NCI-H2196 treated with DMSO at 0.1 percent for 48 hours (cell line): ENCODE measurements at regions not wholly inside any gene's neighbourhood (a gene's known extent, or its start where the extent isn't known, plus 50 kb on each side); places are given as distances from the start of the nearest gene placed in this dataset.

Experiments
- DNase-seq: peaks from one replicate; lab custom pipeline; 2025; ENCODE audit not compliant: unreplicated experiment; lab: John Stamatoyannopoulos, UW

- DNase-seq = no peak
Observed at GRCh38 chr16:74100395-74101326, 196.0 kb upstream of the PSMD7 start.

GRCh38 chr16:74099530-74099929, 197.1 kb upstream of the PSMD7 start:
- DNase-seq = no peak

GRCh38 chr16:74094962-74095361, 201.7 kb upstream of the PSMD7 start:
- no peak for DNase-seq

- DNase-seq = no peak
Observed at GRCh38 chr16:74094514-74094913, 202.1 kb upstream of the PSMD7 start.

- no peak for DNase-seq
Observed at GRCh38 chr16:74092336-74092735, 204.3 kb upstream of the PSMD7 start.

GRCh38 chr16:74090871-74091270, 205.7 kb upstream of the PSMD7 start:
- DNase-seq = no peak

- no peak for DNase-seq
Observed at GRCh38 chr16:74083541-74083940, 213.1 kb upstream of the PSMD7 start.

GRCh38 chr16:74080311-74080710, 216.3 kb upstream of the PSMD7 start:
- DNase-seq = no peak

GRCh38 chr16:74079232-74079586, 217.4 kb upstream of the PSMD7 start:
- DNase-seq = no peak

GRCh38 chr16:74078511-74079231, 217.9 kb upstream of the PSMD7 start:
- DNase-seq = no peak

GRCh38 chr16:74076568-74076967, 220.0 kb upstream of the PSMD7 start:
- no peak for DNase-seq

GRCh38 chr16:74075393-74075792, 221.2 kb upstream of the PSMD7 start:
- DNase-seq = no peak

GRCh38 chr16:74073456-74073855, 223.2 kb upstream of the PSMD7 start:
- no peak for DNase-seq

- no peak for DNase-seq
Observed at GRCh38 chr16:74071996-74072535, 224.5 kb upstream of the PSMD7 start.

GRCh38 chr16:74070237-74070636, 226.4 kb upstream of the PSMD7 start:
- DNase-seq = no peak

- no peak for DNase-seq
Observed at GRCh38 chr16:74064120-74064735, 232.4 kb upstream of the PSMD7 start.

GRCh38 chr16:74053826-74054225, 242.8 kb upstream of the PSMD7 start:
- no peak for DNase-seq

GRCh38 chr16:74053312-74053711, 243.3 kb upstream of the PSMD7 start:
- DNase-seq = no peak

- DNase-seq = no peak
Observed at GRCh38 chr16:74052016-74052415, 244.6 kb upstream of the PSMD7 start.

- DNase-seq = no peak
Observed at GRCh38 chr16:74049027-74049426, 247.6 kb upstream of the PSMD7 start.

GRCh38 chr16:74046524-74046923, 250.1 kb upstream of the PSMD7 start:
- DNase-seq = no peak

GRCh38 chr16:74045513-74045912, 251.1 kb upstream of the PSMD7 start:
- DNase-seq = no peak
